ENCODE measurements at regions not wholly inside any gene's neighbourhood (a gene's known extent, or its start where the extent isn't known, plus 50 kb on each side); places are given as distances from the start of the nearest gene placed in this dataset.

- Histone ChIP-seq H3K4me3 (no peak overlapping the region), H3K9me3 (no peaks in the 10 kb centered on the region), H3K4me1 (no peaks in the 10 kb centered on the region), H3K27ac (no peak overlapping the region), H3K36me3 (no peaks in the 10 kb centered on the region), H3K27me3 (no peaks in the 10 kb centered on the region)
- intact Hi-C loops (cut with DNase I): no loop called here
- FAIRE-seq (no peak), DNase-seq (no peak), ATAC-seq (no peak)
- no peak for TF ChIP-seq CTCF (IDR thresholded peaks at IDR 0.05)
These were observed 1953.8 kb downstream of the MAT2B start for GRCh38 chr5:165459232-165459631.

GRCh38 chr5:165460911-165461310, 1955.5 kb downstream of the MAT2B start:
- Histone ChIP-seq H3K27ac (no peak overlapping the region), H3K27me3 (no peaks in the 10 kb centered on the region), H3K9me3 (no peaks in the 10 kb centered on the region), H3K4me1 (no peaks in the 10 kb centered on the region), H3K4me3 (no peak overlapping the region), H3K36me3 (no peaks in the 10 kb centered on the region)
- no peak for ATAC-seq
- no peak for TF ChIP-seq CTCF (IDR thresholded peaks at IDR 0.05)
- WGBS, 2 donors: 58 to 65% methylated on average over 4 of the region's 4 CpGs
- intact Hi-C loops (cut with DNase I): no loop called here
- FAIRE-seq: no peak
- no peak for DNase-seq

DNA sequence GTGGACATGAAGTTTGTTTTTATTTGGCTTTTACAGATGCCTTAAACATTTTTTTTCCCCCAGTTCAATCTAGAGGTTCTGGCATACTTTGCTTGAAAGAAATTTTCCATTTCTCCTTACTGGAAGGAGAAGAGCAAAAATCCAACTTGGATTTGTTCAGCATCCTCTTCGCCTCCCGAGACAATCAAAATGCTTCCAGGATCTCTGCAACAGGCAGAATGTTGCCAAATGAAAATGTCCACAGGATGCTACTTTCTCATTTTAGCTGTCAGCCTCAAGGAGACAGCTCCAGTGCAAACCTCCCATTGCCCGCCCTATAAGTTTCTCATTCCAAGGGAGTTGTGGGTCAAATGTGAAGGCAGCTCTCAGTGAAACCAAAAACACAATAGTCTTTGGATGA, 1972.1 kb downstream of the MAT2B start:
- no peak overlapping the region for H3K4me3 ChIP-seq
- H3K4me1 ChIP-seq: no peaks in the 10 kb centered on the region
- no peak overlapping the region for H3K27ac ChIP-seq
- 89 to 94% methylated on average over 3 of the region's 3 CpGs for WGBS, 2 donors
- TF ChIP-seq CTCF (IDR thresholded peaks at IDR 0.05): no peak
- FAIRE-seq (no peak), ATAC-seq (no peak), DNase-seq (no peak)
- no peaks in the 10 kb centered on the region for H3K36me3 ChIP-seq
- intact Hi-C loops (cut with DNase I): no loop called here
- no peaks in the 10 kb centered on the region for H3K27me3 ChIP-seq
- H3K9me3 ChIP-seq: no peaks in the 10 kb centered on the region

- peak in 1 of 4 donors; percentile 27 for ATAC-seq
- Histone ChIP-seq H3K27me3 (no peaks in the 10 kb centered on the region), H3K36me3 (no peaks in the 10 kb centered on the region), H3K4me1 (no peaks in the 10 kb centered on the region), H3K9me3 (no peaks in the 10 kb centered on the region), H3K4me3 (no peak overlapping the region), H3K27ac (no peak overlapping the region)
- no peak for TF ChIP-seq CTCF (IDR thresholded peaks at IDR 0.05)
- WGBS, 2 donors: 35% methylated on average over 5 of the region's 5 CpGs
- DNase-seq: no peak
- FAIRE-seq: no peak
- intact Hi-C loops (cut with DNase I): no loop called here
These were observed 1990.5 kb downstream of the MAT2B start for GRCh38 chr5:165495829-165496380.

DNA sequence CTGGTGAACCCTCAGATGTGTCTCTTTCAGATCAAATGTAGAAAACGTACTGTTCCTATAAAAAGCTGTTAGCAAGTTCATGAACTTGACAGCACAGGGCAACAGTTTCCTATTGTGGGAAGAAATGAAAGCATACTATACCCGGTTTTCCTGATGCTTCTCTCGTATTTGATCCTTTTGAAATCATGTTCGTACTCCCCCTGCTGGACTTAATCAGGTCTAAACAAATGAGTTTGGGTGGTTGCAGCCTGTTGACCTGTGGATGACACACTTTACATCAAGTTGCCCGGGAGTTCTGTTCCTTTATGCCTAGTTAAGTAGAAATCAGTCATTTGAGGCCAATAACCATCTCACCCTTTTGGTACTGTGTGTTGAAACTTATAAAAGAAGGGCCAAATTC, 1992.3 kb downstream of the MAT2B start:
- no peak for FAIRE-seq

More for the DNA sequence above, 1992.3 kb downstream of the MAT2B start:
- Histone ChIP-seq H3K27me3 (no peaks in the 10 kb centered on the region), H3K27ac (no peak overlapping the region), H3K36me3 (no peaks in the 10 kb centered on the region), H3K9me3 (no peaks in the 10 kb centered on the region), H3K4me1 (no peaks in the 10 kb centered on the region), H3K4me3 (no peak overlapping the region)
- intact Hi-C loops (cut with DNase I): no loop called here
- 31 to 33% methylated on average over 5 of the region's 5 CpGs for WGBS, 2 donors
- ATAC-seq (peak in 2 of 4 donors; percentile 49 to 59), DNase-seq (peak in 1 of 6 donors; percentile 13)
- peak in 2 of 4 donors; percentile 17 to 21 for TF ChIP-seq CTCF (IDR thresholded peaks at IDR 0.05)

Measured in pancreas (tissue), 10 donors.